ENCODE measurements at regions not wholly inside any gene's neighbourhood (a gene's known extent, or its start where the extent isn't known, plus 50 kb on each side); places are given as distances from the start of the nearest gene placed in this dataset.

DNA sequence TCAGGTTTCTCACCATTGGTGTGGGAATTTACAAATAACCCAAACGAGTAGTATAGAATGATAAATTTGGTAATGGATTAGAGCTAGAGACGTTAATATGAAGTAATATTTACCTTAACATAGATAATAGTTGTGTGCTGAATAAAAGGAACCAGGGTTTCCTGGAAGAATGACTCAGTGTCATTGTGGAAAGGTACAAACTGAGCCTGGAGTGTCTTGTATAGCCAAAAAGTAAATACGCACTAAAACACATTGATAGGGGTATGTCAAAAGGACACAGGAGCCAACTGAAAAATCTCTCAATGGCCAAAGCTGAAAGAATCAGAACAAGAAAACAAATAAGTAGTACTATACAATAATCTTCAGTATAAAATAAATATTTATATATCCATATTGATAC, 363.5 kb downstream of the SLCO4C1 start:
- no peaks in the 10 kb centered on the region for H3K9me2 ChIP-seq (replicated peaks; ENCODE audit: control insufficient read depth, low read length)
- H4K20me1 ChIP-seq (ENCODE audit: control insufficient read depth, insufficient read depth, low read depth, low read length) = no peaks in the 10 kb centered on the region
- no peak overlapping the region for H3K27ac ChIP-seq (ENCODE audit: low read depth, low read length)
- no peak overlapping the region for H3K4me3 ChIP-seq (ENCODE audit: low read length)
- H3K79me2 ChIP-seq (ENCODE audit: control insufficient read depth, low read length) = no peaks in the 10 kb centered on the region
- H3K36me3 ChIP-seq (ENCODE audit: control insufficient read depth, low read length) = no peaks in the 10 kb centered on the region
- TF ChIP-seq EZH2phosphoT487 (IDR thresholded peaks at IDR 0.05; ENCODE audit: borderline replicate concordance, low read length) = no peak
- TF ChIP-seq, protein P1, sequence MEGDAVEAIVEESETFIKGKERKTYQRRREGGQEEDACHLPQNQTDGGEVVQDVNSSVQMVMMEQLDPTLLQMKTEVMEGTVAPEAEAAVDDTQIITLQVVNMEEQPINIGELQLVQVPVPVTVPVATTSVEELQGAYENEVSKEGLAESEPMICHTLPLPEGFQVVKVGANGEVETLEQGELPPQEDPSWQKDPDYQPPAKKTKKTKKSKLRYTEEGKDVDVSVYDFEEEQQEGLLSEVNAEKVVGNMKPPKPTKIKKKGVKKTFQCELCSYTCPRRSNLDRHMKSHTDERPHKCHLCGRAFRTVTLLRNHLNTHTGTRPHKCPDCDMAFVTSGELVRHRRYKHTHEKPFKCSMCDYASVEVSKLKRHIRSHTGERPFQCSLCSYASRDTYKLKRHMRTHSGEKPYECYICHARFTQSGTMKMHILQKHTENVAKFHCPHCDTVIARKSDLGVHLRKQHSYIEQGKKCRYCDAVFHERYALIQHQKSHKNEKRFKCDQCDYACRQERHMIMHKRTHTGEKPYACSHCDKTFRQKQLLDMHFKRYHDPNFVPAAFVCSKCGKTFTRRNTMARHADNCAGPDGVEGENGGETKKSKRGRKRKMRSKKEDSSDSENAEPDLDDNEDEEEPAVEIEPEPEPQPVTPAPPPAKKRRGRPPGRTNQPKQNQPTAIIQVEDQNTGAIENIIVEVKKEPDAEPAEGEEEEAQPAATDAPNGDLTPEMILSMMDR (IDR thresholded peaks at IDR 0.05; ENCODE audit: low read depth, low read length, poor library complexity, severe bottlenecking) = no peak
- no peak overlapping the region for H3K4me2 ChIP-seq (ENCODE audit: low read length)
- H3K9me3 ChIP-seq (ENCODE audit: control insufficient read depth, insufficient read depth, low read length) = no peaks in the 10 kb centered on the region
- no peaks in the 10 kb centered on the region for H3K4me1 ChIP-seq (ENCODE audit: control insufficient read depth, low read length)
- H3F3A ChIP-seq (ENCODE audit: control insufficient read depth, insufficient read depth) = no peaks in the 10 kb centered on the region
- H3K27me3 ChIP-seq (ENCODE audit: control insufficient read depth, low read length) = no peaks in the 10 kb centered on the region

- no peaks in the 10 kb centered on the region for H3K9me2 ChIP-seq (replicated peaks; ENCODE audit: control insufficient read depth, low read length)
- no peaks in the 10 kb centered on the region for H3K79me2 ChIP-seq (ENCODE audit: control insufficient read depth, low read length)
- H3K9me3 ChIP-seq (ENCODE audit: control insufficient read depth, insufficient read depth, low read length) = no peaks in the 10 kb centered on the region
- no peaks in the 10 kb centered on the region for H3F3A ChIP-seq (ENCODE audit: control insufficient read depth, insufficient read depth)
- H3K27me3 ChIP-seq (ENCODE audit: control insufficient read depth, low read length) = no peaks in the 10 kb centered on the region
- H3K4me3 ChIP-seq (ENCODE audit: low read length) = no peak overlapping the region
- H3K4me2 ChIP-seq (ENCODE audit: low read length) = no peak overlapping the region
- H3K27ac ChIP-seq (ENCODE audit: low read depth, low read length) = no peak overlapping the region
- H3K4me1 ChIP-seq (ENCODE audit: control insufficient read depth, low read length) = no peaks in the 10 kb centered on the region
- no peaks in the 10 kb centered on the region for H3K36me3 ChIP-seq (ENCODE audit: control insufficient read depth, low read length)
- H4K20me1 ChIP-seq (ENCODE audit: control insufficient read depth, insufficient read depth, low read depth, low read length) = no peaks in the 10 kb centered on the region
- TF ChIP-seq EZH2phosphoT487 (IDR thresholded peaks at IDR 0.05; ENCODE audit: borderline replicate concordance, low read length) = no peak
- TF ChIP-seq, protein P1 (IDR thresholded peaks at IDR 0.05; ENCODE audit: low read depth, low read length, poor library complexity, severe bottlenecking) = no peak
Measured at GRCh38 chr5:101929628-101930027, 366.5 kb downstream of the SLCO4C1 start.

GRCh38 chr5:101917166-101917565, 378.9 kb downstream of the SLCO4C1 start:
- H3K27me3 ChIP-seq (ENCODE audit: control insufficient read depth, low read length) = no peaks in the 10 kb centered on the region
- H3K4me2 ChIP-seq (ENCODE audit: low read length) = no peak overlapping the region
- H3K27ac ChIP-seq (ENCODE audit: low read depth, low read length) = no peak overlapping the region
- TF ChIP-seq, protein P1 (IDR thresholded peaks at IDR 0.05; ENCODE audit: low read depth, low read length, poor library complexity, severe bottlenecking) = no peak
- TF ChIP-seq EZH2phosphoT487 (IDR thresholded peaks at IDR 0.05; ENCODE audit: borderline replicate concordance, low read length) = no peak
- H3K36me3 ChIP-seq (ENCODE audit: control insufficient read depth, low read length) = no peaks in the 10 kb centered on the region
- H3K79me2 ChIP-seq (ENCODE audit: control insufficient read depth, low read length) = no peaks in the 10 kb centered on the region
- H3K4me3 ChIP-seq (ENCODE audit: low read length) = no peak overlapping the region
- no peaks in the 10 kb centered on the region for H4K20me1 ChIP-seq (ENCODE audit: control insufficient read depth, insufficient read depth, low read depth, low read length)
- no peaks in the 10 kb centered on the region for H3F3A ChIP-seq (ENCODE audit: control insufficient read depth, insufficient read depth)
- H3K9me2 ChIP-seq (replicated peaks; ENCODE audit: control insufficient read depth, low read length) = no peaks in the 10 kb centered on the region
- H3K9me3 ChIP-seq (ENCODE audit: control insufficient read depth, insufficient read depth, low read length) = no peaks in the 10 kb centered on the region
- H3K4me1 ChIP-seq (ENCODE audit: control insufficient read depth, low read length) = no peaks in the 10 kb centered on the region

GRCh38 chr5:101915554-101915953, 380.5 kb downstream of the SLCO4C1 start:
- Histone ChIP-seq H3K4me1 (ENCODE audit: control insufficient read depth, low read length) (no peaks in the 10 kb centered on the region), H3K9me3 (ENCODE audit: control insufficient read depth, insufficient read depth, low read length) (no peaks in the 10 kb centered on the region), H3K27me3 (ENCODE audit: control insufficient read depth, low read length) (no peaks in the 10 kb centered on the region), H4K20me1 (ENCODE audit: control insufficient read depth, insufficient read depth, low read depth, low read length) (no peaks in the 10 kb centered on the region), H3K4me2 (ENCODE audit: low read length) (no peak overlapping the region), H3K79me2 (ENCODE audit: control insufficient read depth, low read length) (no peaks in the 10 kb centered on the region), H3K9me2 (replicated peaks; ENCODE audit: control insufficient read depth, low read length) (no peaks in the 10 kb centered on the region), H3K4me3 (ENCODE audit: low read length) (no peak overlapping the region), H3K36me3 (ENCODE audit: control insufficient read depth, low read length) (no peaks in the 10 kb centered on the region), H3K27ac (ENCODE audit: low read depth, low read length) (no peak overlapping the region), H3F3A (ENCODE audit: control insufficient read depth, insufficient read depth) (no peaks in the 10 kb centered on the region)
- TF ChIP-seq, protein P1 (IDR thresholded peaks at IDR 0.05; ENCODE audit: low read depth, low read length, poor library complexity, severe bottlenecking) = no peak
- TF ChIP-seq EZH2phosphoT487 (IDR thresholded peaks at IDR 0.05; ENCODE audit: borderline replicate concordance, low read length) = no peak

Data from DOHH2 (cell line).